ENCODE measurements at regions not wholly inside any gene's neighbourhood (a gene's known extent, or its start where the extent isn't known, plus 50 kb on each side); places are given as distances from the start of the nearest gene placed in this dataset.

DNA sequence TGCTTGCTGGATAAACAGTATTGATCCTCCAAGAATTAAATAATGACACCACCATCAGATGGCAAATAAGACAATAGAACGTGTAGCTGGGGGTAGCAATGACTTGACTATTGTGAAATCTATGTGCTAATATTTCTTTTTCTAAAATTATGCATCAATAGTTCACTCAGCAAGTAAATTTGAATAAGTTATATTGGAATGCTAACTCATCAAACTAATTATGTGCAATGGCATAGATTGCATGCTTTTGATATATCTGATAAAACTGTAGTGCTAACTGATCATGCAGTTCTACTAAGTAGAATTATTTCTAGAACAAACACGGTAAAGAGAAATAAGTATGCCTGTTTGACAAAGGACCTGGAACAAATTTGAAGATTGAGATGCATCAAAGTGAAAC is 474.4 kb downstream of the NOVA1 start:
- no peak for DNase-seq

DNA sequence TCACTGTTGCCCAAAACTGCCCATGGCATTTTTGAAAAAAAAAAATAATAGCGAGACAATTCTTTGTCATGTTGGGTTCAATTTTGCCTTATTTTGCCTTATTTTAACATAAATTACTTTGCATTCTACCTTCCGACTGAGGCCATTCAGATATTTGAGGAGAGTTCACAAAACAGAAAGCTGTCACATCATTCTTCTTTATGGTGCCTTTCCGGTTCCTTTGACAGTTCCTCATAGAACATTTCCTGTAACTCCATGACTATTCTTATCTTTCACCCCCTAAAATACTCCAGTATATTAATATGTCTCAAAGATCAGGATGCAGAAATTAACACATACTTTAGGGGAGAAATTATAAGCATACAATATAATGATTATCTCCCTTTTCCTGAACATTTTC is 476.7 kb downstream of the NOVA1 start:
- DNase-seq, result no peak

DNA sequence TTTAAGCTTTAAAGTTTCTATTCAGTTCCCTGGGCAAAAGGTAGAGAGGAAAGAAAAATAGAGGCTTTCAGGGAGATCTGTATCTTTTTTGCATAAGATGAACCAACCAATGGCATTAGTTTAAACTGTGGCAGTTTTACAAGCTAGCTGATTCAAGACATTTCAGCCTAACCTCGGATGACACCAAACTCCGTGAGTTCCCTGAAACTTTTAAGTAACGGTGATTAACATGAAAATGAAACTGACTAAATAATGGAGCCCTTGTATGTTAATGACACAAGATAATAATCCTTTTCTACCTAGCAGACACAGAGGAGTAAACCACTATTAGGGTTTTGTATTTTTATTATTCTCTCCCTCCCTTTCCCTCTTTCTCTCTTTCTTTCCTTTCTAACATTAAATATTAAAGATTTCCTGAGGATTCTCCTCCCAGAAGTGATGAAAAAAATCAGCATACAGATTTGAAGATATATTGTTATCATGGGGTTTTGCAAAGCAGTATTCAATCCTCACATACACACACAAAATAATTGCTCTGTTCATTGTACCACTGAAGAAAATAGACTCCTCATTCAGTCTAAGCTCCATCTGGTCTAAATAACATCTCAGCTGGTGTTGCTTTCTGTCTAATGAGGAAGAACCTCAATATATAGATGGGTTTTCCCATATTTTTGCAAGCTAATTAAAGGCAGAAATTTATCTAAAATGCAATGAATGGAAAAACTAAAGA is 483.8 kb downstream of the NOVA1 start:
- no peak for DNase-seq

DNA sequence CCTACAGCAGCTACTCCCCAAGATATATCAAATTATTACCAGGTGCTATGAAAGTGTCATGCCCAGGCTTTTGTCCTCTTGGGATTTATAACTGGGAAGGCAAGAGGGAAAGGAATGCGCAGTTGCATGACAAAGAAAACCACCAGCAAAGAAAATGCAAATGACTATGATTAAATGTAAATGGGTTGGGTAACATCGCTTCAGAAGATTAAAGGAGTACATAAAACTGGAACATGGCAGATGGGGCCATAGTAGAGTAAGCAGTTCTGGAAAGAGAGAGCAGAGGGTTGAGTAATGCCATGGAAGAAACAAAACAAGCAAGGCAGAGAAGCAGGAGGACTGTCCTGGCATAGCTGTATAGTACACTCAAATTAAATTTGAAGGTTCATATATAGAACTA is 493.1 kb downstream of the NOVA1 start:
- no peak for DNase-seq

DNA sequence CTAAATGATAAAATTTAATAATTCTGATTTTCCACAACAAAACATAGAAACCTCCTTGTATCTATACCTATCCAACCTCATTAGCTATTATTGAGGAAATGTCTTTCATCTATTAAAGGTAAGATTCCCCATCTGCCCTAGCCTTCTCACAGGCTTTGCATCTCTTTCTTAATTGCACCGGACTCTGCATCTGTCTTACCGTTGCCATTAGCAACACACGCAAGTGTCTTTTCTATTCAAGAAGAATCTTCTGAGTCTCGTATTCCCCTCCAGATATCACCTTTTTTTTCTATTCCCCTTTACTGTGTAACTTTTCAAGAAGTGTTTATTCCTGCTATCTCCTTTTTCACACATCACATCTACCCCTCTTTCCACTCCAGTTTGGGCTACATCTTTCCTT is 500.0 kb downstream of the NOVA1 start:
- no peak for DNase-seq

DNA sequence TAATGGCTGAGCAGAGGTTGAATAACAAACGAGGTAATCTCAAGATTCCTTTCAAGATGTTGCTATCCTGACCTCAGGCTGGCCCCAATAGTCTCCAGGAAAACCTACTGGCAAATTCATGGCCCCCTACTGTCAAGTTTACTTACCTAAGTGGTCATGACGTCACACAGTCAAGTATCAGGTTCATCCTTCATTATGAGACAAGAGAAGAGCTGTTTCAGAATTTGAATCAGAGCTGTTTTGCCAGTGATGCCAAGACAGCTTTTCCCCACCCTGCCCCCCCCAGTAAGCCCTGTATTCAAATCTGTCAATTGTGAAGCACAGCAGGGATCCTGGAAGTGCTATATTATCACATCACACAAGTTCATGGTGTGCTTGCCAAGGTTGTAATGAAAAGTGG is 509.6 kb downstream of the NOVA1 start:
- no peak for DNase-seq

DNA sequence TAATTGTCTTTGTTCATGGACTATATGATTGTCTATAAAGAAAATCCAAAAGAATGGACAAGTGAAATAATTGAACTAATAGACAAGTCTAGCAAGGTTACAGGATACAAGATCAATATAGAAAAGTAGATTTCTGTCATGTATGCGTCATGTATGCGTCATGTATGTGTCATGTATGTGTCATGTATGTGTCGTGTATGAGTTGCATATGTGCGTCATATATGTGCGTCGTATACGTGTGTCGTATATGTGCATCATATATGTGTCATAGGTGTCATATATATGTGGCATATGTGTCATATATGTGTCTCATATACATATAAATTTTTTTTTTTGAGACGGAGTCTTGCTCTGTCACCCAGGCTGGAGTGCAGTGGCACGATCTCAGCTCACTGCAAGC is 516.8 kb downstream of the NOVA1 start:
- no peak for DNase-seq

DNA sequence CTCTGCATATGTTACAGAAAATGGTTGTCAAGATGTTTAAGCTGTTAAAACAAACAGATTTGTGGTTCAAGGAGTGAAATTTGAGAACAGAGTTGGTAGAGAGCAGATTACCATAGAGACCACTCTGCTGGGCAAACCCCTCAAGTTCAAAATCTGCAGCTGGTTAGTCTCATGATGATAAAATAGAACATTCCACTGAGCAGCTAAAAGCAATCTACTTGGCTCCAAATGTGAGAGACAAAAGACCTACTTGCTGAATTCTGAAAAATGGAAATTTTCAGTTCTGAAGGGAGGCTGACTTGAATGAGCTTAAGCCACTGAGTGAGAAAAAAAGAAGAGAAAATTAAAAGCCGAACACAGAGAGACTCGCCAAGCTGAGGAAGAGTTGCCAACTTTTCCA is 519.3 kb downstream of the NOVA1 start:
- DNase-seq, result no peak

DNA sequence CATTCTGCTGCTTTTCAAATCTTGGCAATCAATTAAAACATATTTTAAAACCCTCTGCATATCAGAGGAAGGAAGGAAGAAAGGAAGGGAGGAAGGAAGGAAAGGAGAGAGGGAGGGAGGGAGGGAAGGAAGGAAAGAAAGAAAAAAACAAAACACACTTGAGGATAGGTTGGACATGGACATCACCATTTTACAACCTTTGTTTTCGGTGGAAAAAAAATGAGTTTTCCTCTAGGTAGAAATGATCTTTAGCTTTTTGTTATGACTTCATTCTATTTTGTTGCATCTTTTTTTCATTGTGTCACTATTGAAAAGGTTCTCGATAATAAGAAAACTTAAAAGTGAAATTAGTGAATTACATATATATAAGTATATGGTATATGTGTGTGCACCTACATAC is 522.9 kb downstream of the NOVA1 start:
- DNase-seq, result no peak

DNA sequence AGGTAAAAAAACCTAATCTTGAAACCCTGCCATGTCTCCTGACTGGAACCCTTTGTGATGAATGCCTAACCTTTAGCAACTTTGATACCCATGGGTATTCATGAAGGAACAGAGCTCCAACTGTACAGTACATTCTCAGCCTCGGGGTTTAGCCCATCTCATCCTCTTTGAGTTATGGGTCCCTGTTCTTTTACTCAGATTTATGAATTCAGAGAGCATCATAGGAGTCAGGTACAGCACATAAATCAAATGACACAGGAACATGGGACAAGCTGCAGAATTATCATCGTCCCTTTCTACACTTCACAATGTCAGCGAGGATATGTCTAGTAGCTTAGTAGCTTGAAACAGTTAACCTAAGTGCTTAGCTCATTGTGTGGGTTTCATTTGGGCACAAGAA is 527.4 kb downstream of the NOVA1 start:
- no peak for DNase-seq

DNA sequence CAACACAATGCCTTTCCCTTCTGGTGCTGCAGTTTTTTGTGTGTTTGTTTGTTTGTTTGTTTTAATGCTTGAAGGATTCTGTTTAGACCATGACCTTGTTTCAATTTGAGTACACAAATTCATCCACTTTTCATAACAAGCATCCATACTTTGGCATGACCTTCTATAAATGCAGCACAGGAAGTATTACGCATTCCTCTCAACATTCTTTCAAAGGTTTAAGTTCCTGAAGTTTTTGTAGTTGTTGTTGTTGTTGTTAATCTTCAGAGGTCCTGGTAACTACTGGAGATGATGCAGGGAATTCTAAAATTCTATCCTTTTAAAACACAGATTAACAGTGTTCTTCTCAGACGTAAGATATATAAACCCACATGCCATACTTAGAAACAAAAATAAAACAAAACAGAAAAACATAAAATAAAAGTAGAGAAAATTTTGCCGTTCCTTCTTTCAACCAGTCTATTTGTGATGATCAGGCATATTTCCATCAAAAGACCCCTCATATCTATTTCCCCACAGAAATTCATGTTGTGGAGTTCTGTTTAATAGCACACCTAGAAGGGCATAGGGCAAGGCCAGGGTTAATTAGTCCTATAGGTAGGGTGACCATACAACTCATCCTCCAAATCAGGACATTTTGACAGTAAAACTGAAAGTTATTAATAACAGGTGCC is 529.9 kb downstream of the NOVA1 start:
- DNase-seq, result no peak

DNA sequence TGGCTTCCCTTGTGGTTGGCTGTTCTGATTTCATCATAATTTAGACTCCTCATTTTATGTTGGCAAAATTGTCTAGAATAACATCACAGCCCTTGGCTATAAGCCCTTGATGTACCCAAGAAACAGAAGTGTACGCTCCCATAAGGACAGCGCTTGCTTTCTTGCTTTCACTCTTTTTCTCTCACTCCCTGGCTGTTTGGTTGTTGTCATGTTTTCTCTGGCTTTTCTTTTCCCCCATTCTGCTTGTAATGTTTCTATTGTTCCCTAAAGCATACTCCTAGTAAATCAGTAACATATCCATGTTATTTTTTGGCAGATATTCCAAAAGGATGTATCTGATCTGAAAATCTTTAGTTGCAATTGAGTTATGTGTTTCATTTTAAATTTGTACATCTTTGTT is 530.5 kb downstream of the NOVA1 start:
- DNase-seq, result no peak

DNA sequence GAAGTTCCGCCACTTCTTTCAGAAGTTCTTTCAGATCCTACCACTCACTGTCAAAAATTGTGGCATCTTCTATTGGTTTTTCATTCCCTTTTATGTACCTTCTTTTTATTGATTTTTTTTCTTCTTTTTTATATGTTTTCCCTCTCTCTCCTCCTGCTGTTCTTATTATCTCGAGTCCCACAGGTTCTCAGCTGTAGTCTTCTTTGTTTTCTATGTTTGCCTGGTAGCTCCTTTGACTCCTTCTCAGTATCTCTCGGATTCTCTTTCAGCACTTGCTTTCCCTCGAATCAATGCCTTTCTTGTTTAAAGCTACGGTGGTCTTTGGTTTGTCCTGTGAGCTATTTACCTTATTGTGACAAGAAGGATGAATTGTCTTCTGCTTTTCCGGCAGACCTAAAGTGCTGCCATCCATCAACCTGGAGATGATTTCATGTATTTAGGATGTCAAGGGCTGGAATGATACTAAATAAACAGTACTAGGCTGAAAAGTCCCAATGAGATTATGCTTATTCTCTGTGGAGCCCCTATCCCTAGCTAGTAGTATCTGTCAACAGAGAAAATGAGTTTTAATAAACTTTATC is 541.7 kb downstream of the NOVA1 start:
- no peak for DNase-seq

DNA sequence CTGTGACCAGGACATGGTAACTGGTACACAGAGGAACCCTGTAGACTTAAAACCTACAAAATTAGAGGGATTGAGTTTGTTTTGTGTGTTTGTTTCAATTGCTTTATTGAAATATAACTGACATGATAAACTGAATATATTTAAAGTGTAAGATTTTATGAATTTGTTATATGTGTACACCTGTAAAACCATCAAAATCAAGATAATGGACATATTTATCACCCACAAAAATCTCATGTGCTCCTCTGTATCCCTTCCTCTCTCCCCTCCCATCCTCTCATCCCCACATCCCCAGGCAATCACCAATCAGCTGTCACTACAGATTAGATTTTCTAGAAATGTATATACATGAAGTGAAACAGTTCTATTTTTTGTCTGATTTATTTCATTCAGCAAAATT is 565.5 kb downstream of the NOVA1 start:
- no peak for DNase-seq

DNA sequence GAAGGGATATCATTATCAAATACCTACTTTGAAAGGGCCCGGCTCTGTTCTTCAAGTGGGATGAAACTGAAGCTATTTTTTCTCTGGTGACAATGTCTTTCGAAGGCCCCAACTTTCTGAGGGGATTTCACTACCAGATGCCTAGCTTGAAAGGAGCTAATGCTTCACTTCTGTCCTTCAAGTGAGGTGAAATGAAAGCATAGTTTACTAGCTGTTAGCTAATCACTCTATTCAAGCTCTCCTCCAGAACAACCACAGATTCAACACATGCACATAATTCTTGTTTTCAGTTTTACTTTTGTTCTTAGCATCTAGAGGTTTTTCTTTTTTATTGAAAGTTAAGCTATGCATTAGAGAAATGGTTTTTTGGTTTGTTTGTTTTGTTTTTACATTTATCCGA is 571.4 kb downstream of the NOVA1 start:
- no peak for DNase-seq

DNA sequence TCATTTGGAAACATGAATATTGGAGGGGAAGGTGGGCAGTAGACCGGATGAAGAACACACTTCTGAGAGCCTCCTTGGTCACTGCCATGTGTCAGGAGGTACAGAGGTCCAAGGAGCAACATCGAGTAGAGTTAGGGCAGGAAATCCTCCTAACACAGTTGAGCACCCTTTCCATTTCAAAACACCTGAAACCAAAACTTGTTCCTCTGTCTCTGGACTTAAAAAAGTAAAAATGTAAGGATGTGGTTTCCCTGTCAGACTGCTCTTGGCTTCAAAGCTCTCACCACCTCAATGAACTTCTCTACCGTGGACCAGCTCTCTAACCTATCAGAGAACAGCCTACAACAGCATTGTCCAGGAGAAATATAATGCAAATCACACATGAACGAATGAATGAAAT is 573.9 kb downstream of the NOVA1 start:
- DNase-seq, result no peak

DNA sequence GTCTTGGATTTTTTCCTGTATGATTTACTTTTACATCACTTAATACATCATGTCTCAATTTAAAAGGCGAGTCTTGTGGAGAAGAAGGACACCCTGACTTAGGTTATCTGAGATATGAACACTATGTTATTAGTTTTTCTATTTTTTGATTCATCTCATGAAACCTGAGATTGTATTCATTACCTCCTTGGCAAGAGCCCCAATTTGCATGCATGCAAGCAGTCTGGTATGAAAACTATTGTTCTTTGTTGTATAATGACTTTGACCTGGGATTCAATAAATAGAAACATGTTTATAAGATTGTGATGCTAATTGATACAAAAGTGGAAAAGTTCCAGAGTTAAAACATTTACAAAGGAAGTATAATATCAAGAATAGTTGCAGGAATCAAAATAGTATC is 576.1 kb downstream of the NOVA1 start:
- no peak for DNase-seq

DNA sequence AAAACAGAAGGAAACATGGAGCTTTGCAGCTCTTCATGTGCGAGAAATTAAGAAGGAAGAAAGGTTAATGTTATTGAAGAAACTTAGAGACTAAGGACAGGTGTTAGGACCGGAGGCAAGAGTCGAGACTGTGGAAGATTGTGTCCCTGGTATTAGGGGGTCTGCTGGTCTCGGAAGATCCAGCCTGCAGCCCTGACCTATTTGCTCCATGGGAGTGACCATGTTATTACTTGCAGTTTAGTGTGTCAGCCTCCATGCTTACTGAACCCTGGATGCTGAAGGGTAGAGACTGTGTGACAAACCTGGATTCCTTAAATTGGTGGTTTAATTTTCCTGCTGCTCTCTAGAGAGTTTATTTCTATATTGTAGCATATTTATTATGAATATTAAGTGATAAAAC is 580.6 kb downstream of the NOVA1 start:
- DNase-seq, result no peak

DNA sequence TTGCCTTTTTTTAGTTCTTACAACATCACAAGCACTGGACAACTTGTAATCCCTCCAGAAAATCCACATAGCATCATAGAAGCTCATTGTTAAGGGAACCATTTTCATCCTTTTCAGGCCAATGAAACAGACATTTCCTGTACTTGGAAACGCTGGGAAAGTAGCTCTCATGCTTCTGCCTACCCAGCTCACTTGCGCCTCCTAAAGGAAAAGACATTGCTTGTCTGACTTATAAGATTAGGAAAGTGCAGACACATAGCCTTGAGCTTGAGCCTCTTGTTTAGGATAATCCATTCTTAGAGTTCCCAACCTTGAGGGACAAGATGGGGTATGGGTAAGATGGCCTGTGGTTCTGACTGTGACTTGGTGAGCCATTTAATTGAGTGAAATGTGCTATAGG is 589.5 kb downstream of the NOVA1 start:
- DNase-seq, result no peak

DNA sequence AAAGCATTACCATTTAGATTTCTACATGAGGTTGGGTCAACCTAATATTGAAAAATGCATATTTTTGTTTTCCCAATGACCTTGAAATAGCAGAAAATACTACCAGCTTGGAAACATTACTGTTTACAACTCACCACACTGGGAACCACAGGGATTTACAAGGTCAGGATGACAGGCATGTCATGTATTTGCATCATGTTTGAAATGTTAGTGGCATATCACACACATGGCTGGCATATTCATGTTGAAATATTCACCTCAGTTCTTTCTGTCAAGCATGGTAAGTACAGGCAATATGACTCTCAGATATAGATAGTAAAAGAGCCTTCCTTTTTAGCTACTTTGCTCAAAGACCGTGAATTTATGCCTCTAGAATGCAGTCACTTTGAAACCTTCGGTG is 593.5 kb downstream of the NOVA1 start:
- no peak for DNase-seq

DNA sequence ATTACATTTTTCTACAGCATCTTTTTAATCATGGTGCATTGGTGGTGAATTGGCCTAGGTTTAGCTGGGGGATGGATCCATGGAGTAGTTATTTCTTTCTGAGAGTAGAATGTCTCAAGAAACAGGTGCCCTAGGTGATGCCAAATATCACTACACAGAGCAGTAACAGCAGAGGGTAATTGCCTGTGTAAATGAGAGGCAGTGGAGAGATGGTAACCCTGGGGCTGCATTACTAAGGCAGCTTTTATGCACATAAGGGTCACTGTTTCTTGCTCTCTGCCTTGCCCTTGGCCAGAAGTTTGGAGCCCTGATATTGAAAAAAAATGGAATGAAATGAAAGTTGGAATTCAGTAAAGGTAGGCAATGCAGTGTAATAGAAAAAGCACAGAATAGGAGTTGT is 604.0 kb downstream of the NOVA1 start:
- no peak for DNase-seq

DNA sequence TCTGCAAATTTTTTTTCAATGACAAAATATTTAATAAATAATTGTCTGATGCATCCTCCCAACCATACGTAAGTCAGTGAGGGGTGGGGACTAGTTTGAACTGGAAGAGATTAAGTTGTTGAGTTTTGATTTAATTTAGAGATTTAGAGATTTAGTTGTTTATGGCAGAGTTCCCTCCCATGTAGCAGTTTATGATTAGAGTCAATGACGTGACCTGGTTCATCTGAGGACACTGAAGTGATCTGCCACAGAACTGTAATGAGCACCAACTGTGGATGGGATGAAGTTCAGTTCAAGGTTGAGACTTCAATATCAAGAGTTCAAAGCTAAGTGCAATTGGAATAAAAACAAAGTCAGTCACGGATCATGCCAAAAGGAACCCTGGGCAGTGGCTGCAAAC is 609.3 kb downstream of the NOVA1 start:
- no peak for DNase-seq

DNA sequence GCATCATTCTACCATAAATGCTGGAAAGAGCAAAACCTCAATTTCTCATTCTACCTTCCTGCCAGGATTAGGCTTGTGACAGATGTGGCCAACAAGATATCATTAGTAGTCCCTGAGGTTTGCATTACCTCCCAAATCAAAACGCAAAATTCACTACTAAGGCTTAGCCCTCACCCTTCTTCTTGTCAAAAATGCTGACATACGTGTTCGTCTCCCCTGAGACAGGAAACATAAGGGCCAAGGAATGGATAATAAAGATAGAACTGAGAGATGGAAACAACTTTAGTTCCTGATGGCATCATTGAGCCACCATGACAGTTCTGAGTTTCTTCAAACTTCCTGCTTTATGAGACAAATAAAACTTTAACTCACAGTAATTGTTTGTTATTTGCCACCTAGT is 642.1 kb downstream of the NOVA1 start:
- no peak for DNase-seq

DNA sequence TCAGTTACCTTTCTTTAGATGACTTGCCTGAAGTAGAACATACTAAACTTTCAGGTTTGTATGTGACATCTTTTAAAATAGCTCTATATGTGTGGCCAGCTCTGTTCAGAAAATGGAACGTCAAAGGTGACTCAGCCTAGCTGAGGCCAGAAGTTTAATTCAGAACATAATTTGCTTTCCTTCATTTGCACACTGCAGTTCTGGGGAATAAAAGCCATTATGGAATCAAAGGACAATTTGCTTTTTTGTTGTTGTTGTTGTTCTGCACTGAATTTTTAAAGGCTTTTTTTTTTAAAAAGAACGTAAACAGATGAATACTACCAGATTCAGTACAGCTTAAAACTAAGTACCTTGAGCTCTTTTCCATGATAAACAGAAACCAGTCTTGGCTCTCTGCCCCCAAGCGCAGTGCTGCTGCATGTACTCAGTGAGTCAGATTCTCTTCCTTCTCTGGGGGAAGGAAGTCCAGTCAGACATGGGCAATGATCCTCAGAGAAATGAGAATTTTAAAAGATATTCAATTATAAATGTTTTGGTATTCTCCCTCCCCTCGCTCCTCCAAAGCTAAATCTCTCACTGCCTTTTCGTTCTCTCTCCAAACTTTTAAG is 644.2 kb downstream of the NOVA1 start:
- DNase-seq, result no peak

All from KG1 (cell line).